ENCODE measurements at regions not wholly inside any gene's neighbourhood (a gene's known extent, or its start where the extent isn't known, plus 50 kb on each side); places are given as distances from the start of the nearest gene placed in this dataset.
"Not testable (repeated sequence)": the region's sequence is repeated elsewhere in the genome, so short reads cannot be mapped to it uniquely, and the experiment has no call there.

DNA sequence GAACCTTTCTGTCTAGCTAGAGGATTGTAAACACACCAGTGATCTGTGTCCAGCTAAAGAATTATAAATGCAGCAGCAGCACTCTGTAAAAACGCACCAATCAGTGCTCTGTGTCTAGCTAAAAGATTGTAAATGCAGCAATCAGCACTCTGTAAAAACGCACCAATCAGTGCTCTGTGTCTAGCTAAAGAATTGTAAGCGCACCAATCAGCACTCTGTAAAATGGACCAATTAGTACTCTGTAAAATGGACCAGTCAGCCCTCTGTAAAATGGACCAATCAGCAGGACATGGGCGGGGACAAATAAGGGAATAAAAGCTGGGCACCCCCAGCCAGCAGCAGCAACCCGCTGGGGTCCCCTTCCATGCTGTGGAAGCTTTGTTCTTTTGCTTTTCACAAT is 204.1 kb upstream of the UBL3 start:
- DNase-seq = not testable (repeated sequence)

DNA sequence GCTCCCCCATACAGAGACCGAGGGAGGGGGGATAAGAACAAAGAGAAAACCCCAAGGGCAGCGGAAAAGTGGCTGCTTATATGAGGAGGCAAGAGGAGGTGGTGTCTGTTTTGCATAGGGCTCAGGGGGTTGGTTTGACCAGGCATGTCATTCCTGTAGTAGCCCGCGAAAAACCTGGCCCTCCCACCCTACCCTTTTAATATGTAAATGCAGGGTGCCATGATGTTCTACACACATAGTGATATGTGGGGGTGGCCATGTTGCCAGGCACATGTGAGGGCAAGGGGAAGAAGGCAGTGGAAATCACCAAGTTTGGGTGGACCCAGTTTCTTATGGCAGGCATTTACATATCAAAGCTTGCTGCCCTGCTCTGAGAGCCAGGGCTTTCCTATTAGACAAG is 203.5 kb upstream of the UBL3 start:
- no peak for DNase-seq

DNA sequence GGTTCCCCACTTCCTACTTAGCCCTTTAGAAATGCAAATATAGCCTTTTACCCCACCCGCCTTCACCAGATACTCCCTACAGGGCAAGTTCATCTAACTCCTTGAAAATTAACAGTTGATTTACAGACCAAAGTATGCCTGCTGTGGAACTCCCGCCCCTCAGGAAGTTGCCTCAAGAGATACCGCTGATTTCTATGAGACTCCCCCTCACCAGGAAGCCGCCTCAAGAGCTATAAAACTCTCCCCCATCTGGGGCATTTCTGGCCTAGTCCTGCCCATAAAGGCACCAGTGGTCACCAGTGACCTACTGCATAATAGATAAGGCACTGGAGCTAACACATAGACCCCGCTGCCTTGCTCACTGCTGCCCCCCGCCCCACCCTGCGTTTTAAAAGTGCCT is 201.7 kb upstream of the UBL3 start:
- DNase-seq = no peak

- DNase-seq = no peak
Measured at GRCh38 chr13:30051531-30052060, 201.2 kb upstream of the UBL3 start.

DNA sequence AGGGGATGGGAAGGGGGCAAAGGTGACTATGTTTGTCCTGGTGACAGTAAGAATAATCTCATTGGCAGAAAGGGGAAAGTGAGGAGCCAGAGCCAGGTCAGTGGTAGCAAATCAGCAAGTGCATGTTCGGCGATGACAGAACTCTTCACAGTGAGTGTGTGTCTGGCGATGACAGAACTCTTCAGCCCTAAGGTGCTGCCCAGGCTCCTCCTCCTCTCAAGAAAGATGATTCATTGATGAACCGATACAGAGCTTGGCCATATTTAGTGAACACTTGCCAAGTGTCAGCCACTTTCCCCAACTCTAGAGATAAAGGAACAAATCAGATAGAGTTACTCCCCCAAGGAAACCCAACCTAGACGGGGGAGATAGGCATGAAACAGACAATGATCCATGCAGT is 199.3 kb upstream of the UBL3 start:
- DNase-seq = no peak

DNA sequence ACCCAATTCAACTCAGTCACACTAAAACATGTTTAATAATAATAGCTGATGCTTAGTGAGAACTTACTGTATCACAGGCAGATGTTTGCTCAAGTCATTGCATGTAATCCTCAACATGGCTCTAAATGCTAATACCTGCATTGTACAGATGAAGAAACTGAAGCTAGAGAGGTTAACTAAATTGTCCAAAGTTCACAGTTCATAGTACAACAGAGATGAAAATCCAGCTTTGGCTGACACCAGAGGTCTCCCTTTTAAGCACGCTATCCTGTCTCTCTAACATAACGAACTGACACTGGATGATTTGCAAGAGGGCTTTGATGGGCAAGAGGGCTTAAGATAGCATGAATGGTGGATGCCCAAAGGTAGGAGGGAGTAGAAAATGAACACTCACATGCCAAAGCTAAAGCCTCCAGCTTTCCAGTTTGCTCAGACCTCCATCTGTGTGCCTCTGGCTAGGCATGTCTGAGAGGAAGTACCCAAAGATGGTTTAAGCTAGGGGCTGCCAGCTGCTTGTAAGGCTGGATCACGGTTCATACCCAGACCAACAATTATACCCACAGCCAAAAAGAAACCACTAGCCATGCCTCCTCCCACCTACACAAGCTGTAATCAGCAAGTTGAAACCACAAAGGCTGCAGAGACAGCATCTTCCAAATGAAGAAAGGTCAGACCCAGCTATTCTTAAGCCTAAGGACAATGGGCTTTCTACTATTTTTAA is 196.9 kb upstream of the UBL3 start:
- no peak for DNase-seq

- no peak for DNase-seq
Measured at GRCh38 chr13:30045916-30046704, 195.7 kb upstream of the UBL3 start.

GRCh38 chr13:30044932-30045331 is 194.5 kb upstream of the UBL3 start:
- no peak for DNase-seq

GRCh38 chr13:30043631-30043925 is 193.2 kb upstream of the UBL3 start:
- DNase-seq = no peak

DNA sequence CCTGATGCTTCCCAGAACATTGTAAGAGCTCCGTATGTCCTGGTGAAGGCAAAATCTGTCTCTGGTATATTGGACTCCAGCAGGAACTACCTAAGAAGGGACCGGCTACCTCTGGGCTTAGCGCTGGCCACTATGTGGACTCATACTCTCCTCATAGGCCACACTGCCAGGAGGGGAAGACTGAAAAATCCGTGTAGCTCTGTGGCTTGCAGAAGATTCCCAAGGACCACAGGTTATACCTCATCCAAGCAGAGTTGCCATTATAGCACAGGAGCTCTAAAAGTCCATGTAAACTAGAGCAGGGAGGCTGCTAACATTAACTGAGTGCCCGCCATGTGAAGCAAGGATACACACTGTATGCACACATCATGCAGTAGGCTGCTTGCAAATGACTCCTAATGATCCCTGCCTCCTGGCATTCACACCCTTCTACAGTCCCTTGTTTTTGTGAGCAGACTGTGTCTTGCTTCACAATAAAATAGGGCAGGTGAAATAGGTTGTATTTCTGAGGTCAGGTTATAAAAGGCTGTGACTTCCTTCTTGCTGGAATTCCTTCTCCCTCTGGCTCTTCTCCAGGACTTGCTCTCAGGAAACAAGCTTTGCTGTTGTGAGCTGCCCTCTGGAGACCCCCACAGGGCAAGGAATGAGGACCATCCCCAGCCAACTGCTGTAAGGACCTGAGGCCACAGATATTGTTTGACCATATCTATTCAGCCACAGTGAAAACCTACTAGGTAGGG is 192.6 kb upstream of the UBL3 start:
- no peak for DNase-seq

- no peak for DNase-seq
Measured at GRCh38 chr13:30042272-30042671, 191.9 kb upstream of the UBL3 start.

DNA sequence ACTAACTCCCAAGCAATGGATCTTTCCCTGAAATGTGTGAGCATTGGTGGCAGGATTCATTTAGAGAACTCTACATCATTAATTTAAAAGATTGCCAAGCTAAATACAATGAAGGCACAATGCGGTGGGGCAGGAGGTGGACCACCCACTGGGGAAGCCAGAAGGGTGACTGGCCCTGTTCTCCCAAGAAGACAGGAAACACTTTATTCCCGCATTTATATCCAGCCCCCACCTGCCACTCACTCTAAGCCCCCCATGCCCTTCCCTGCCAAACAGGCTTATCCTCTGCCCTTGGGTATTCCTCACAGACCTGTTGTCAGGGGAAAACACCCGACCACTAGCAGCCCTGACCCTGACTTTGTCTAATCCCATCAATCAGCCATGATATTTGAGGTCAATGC is 189.1 kb upstream of the UBL3 start:
- DNase-seq = no peak

DNA sequence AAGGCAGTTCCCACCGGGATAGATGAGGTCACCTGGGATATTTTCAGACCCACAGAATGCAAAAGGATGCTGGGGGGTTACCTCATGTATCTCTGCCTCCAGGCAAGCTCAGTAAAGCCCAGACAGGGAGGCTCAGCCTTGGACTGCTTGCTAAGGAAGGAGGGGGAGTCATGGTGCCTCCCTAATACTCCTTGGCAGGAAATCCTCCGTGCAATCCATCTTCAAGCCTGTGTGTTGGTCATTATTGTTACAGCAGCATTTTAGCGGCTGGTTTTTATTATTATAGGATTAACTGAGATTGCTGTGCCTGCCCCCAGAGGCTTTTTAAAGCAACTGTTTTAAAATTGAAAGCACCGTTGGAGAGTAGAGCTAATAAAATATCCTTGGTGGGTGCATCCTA is 188.5 kb upstream of the UBL3 start:
- no peak for DNase-seq

GRCh38 chr13:30037766-30038165 is 187.3 kb upstream of the UBL3 start:
- no peak for DNase-seq

- DNase-seq = no peak
Measured at GRCh38 chr13:30037306-30037705, 186.9 kb upstream of the UBL3 start.

DNA sequence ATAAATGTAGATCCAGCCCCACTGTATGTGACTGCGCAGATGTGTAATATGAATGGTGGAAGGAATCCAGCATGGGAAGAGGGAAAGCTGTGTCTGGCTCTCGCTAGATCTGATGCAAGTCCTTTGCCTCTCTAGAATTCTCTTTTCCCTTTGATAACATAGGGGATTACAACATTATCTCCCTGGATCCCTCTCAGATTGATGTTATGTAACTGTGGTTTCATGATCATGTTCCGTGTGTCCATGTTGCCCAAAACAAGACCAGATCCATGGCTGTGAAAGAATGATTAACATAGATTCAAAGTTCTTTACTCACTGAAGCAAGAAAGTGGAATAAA is 184.0 kb upstream of the UBL3 start:
- no peak for DNase-seq

- no peak for DNase-seq
Measured at GRCh38 chr13:30033681-30034457, 183.5 kb upstream of the UBL3 start.

DNA sequence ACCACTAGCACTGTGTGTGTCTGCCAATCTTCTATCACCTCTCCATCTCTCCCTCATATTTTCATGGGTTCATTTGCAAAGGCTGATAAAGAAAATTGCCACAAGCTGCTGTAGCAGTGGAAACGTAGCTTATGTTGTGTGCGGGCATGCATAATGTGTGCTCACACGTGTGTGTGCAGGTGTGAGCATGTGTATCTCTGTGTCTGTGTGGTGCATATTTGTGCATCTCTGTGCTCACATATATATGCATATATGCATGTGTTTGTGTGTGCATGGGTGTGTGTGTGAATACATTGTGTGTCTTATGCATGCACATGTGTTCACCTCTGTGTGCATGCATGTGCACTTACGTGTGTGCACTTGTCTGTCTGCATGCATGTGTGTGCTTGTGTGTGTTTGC is 181.8 kb upstream of the UBL3 start:
- DNase-seq = no peak

GRCh38 chr13:30031488-30031887 is 181.1 kb upstream of the UBL3 start:
- no peak for DNase-seq

DNA sequence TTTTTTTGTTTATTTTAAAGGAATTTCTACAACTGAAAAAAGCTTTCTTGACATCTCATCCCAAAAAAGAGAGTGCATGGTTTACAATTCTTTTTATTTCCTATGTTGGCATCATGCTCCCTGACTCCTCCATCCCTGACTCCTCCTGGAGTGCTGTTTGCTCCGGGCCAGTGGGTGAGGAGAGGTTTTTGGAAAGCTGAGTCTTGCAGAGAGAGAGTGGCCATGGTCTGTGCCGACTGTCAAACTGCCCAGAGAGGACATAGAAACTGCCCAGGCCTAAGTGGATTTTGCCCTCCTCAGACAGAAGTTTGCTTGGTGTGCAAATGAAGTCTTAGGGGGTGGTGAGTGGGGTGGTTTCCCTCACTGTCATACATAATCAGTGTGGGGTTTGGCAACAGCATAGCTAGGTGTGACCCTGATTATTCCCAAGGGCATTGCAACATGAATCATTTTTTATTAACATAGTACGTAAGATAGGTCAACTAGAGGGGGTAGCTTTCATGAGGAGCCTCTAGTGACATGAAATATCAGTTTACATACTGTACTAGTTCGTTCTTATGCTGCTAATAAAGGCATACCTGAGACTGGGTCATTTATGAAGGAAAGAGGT is 179.8 kb upstream of the UBL3 start:
- no peak for DNase-seq

- no peak for DNase-seq
Measured at GRCh38 chr13:30027569-30028455, 177.4 kb upstream of the UBL3 start.

DNA sequence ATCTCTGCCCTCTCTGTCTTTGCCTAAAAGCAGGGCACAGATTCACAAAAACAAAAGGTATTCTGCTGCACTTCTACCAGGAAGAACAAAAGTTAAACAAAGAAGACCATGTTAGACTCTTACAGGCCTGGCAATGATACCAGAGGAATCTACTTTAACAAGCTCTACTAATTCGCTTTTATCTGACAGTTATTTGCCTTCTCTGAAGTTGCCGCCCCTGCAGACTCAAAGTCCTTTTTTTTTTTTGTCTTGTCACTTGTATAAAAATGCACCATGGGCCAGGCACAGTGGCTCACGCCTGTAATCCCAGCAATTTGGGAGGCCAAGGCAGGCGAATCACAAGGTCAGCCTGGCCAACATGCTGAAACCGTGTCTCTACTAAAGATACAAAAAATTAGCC is 176.5 kb upstream of the UBL3 start:
- DNase-seq = no peak

Data from NCI-H2029 treated with DMSO at 0.1 percent for 48 hours (cell line).